Fibroblast of lung (primary cell): ENCODE measurements at regions not wholly inside any gene's neighbourhood (a gene's known extent, or its start where the extent isn't known, plus 50 kb on each side); places are given as distances from the start of the nearest gene placed in this dataset.

Experiments
- DNase-seq, 2 donors: peaks; one replicate each; pipeline versions ENCODE4 v3.0.0 to v3.0.0-alpha.2; 2010; ENCODE audit warnings: low read depth in 2 of 2
- H2AFZ ChIP-seq: 2 replicates; pipeline ENCODE4 v1.5.1; 2012; ENCODE audit warnings: low read length, control low read depth, inconsistent platforms
- H3K27ac ChIP-seq: 2 replicates; pipeline ENCODE4 v1.5.1; 2011; ENCODE audit warnings: low read length, control low read depth; ENCODE audit not compliant: insufficient read depth
- H3K27me3 ChIP-seq: 2 replicates; pipeline ENCODE4 v1.5.1; 2011; ENCODE audit warnings: mild to moderate bottlenecking, low read length; ENCODE audit not compliant: control insufficient read depth, insufficient read depth
- H3K36me3 ChIP-seq: 2 replicates; pipeline ENCODE4 v1.5.1; 2011; ENCODE audit warnings: low read length; ENCODE audit not compliant: control insufficient read depth, insufficient read depth
- H3K4me1 ChIP-seq: 2 replicates; pipeline ENCODE4 v1.5.1; 2011; ENCODE audit warnings: low read length; ENCODE audit not compliant: control insufficient read depth, insufficient read depth; ENCODE audit errors: extremely low read depth
- H3K4me2 ChIP-seq: 2 replicates; pipeline ENCODE4 v1.5.1; 2011; ENCODE audit warnings: low read length, control low read depth; ENCODE audit not compliant: insufficient read depth; ENCODE audit errors: extremely low read depth
- H3K4me3 ChIP-seq, 4 experiments: fragments of 200-600 bp in 1 of 4; sonication (generic) in 1 of 4; replicated peaks in 1 of 4; 2 replicates each; pipeline ENCODE4 v1.5.1; 2011 to 2016; ENCODE audit warnings: low read length in 4 of 4, low read depth in 3 of 4, mild to moderate bottlenecking in 3 of 4, control low read depth in 2 of 4, inconsistent platforms in 1 of 4, mixed read lengths in 1 of 4; ENCODE audit not compliant: insufficient read depth in 1 of 4; ENCODE audit errors: control extremely low read depth in 1 of 4
- H3K79me2 ChIP-seq: 2 replicates; pipeline ENCODE4 v1.5.1; 2012; ENCODE audit warnings: mild to moderate bottlenecking, low read length, inconsistent platforms; ENCODE audit not compliant: control insufficient read depth, insufficient read depth
- H3K9ac ChIP-seq: 2 replicates; pipeline ENCODE4 v1.5.1; 2011; ENCODE audit warnings: mild to moderate bottlenecking, low read length, control low read depth; ENCODE audit not compliant: insufficient read depth
- H3K9me3 ChIP-seq: 2 replicates; pipeline ENCODE4 v1.5.1; 2012; ENCODE audit warnings: low read depth, low read length; ENCODE audit not compliant: control insufficient read depth, insufficient read depth
- H4K20me1 ChIP-seq: 2 replicates; pipeline ENCODE4 v1.5.1; 2011; ENCODE audit warnings: low read length; ENCODE audit not compliant: control insufficient read depth, insufficient read depth; ENCODE audit errors: extremely low read depth
- CTCF ChIP-seq, 2 donors: IDR thresholded peaks in 1 of 2; conservative IDR thresholded peaks in 1 of 2; 1 replicate in 1 of 2; 2 replicates in 1 of 2; pipeline ENCODE4 v1.5.1; 2011 to 2012; ENCODE audit warnings: low read length in 2 of 2, control low read depth in 1 of 2, inconsistent platforms in 1 of 2, low read depth in 1 of 2, mild to moderate bottlenecking in 1 of 2
- EZH2 ChIP-seq: IDR thresholded peaks from 2 replicates; pipeline ENCODE4 v1.5.1; 2012; ENCODE audit warnings: low read length, control low read depth, mild to moderate bottlenecking; ENCODE audit errors: missing control alignments

GRCh38 chr1:178625695-178626094 is 99.3 kb upstream of the RALGPS2 start:
- TF ChIP-seq EZH2 (no peak), CTCF (conservative IDR thresholded peaks at IDR 0.05 in 1 of 2, IDR thresholded peaks at IDR 0.05 in 1 of 2; ENCODE audit: low read depth in 1 of 2, low read length in 2 of 2) (no peak)
- no peaks in the 10 kb centered on the region for H3K9me3 ChIP-seq
- DNase-seq, result no peak
- H2AFZ ChIP-seq, result no peak overlapping the region
- H3K4me1 ChIP-seq, result peaks cover 17% of the 10 kb centered on the region
- H3K4me3 ChIP-seq, result no peak overlapping the region
- H4K20me1 ChIP-seq, result no peaks in the 10 kb centered on the region
- H3K36me3 ChIP-seq, result no peaks in the 10 kb centered on the region
- no peak overlapping the region for H3K27ac ChIP-seq
- H3K4me2 ChIP-seq, result no peak overlapping the region
- no peaks in the 10 kb centered on the region for H3K79me2 ChIP-seq
- H3K27me3 ChIP-seq, result no peaks in the 10 kb centered on the region
- no peak overlapping the region for H3K9ac ChIP-seq

- DNase-seq, result no peak
- no peak for TF ChIP-seq CTCF (conservative IDR thresholded peaks at IDR 0.05 in 1 of 2, IDR thresholded peaks at IDR 0.05 in 1 of 2; ENCODE audit: low read depth in 1 of 2, low read length in 2 of 2)
- no peak for TF ChIP-seq EZH2
These were observed 98.0 kb upstream of the RALGPS2 start for GRCh38 chr1:178627037-178627436.

GRCh38 chr1:178628637-178629251 is 96.3 kb upstream of the RALGPS2 start:
- Histone ChIP-seq H3K27me3 (no peaks in the 10 kb centered on the region), H3K4me3 (no peak overlapping the region), H3K9me3 (no peaks in the 10 kb centered on the region), H2AFZ (no peak overlapping the region), H3K36me3 (no peaks in the 10 kb centered on the region), H4K20me1 (no peaks in the 10 kb centered on the region), H3K79me2 (no peaks in the 10 kb centered on the region), H3K27ac (peak overlapping the region; percentile 42), H3K4me2 (no peak overlapping the region), H3K9ac (no peak overlapping the region), H3K4me1 (peaks cover 25% of the 10 kb centered on the region)
- no peak for TF ChIP-seq CTCF (conservative IDR thresholded peaks at IDR 0.05 in 1 of 2, IDR thresholded peaks at IDR 0.05 in 1 of 2; ENCODE audit: low read depth in 1 of 2, low read length in 2 of 2)
- no peak for TF ChIP-seq EZH2
- DNase-seq, result no peak

More at GRCh38 chr1:178627037-178627436, 98.0 kb upstream of the RALGPS2 start:
- no peaks in the 10 kb centered on the region for H4K20me1 ChIP-seq
- H3K4me2 ChIP-seq, result no peak overlapping the region
- H3K4me3 ChIP-seq, result no peak overlapping the region
- no peak overlapping the region for H3K9ac ChIP-seq
- peaks cover 19% of the 10 kb centered on the region for H3K4me1 ChIP-seq
- H3K79me2 ChIP-seq, result no peaks in the 10 kb centered on the region
- H3K27me3 ChIP-seq, result no peaks in the 10 kb centered on the region
- H3K9me3 ChIP-seq, result no peaks in the 10 kb centered on the region
- H3K27ac ChIP-seq, result no peak overlapping the region
- no peaks in the 10 kb centered on the region for H3K36me3 ChIP-seq
- H2AFZ ChIP-seq, result no peak overlapping the region
